ENCODE measurements at regions not wholly inside any gene's neighbourhood (a gene's known extent, or its start where the extent isn't known, plus 50 kb on each side); places are given as distances from the start of the nearest gene placed in this dataset.
A peak's percentile ranks its signal among the peaks of the same experiment; 100 is the strongest.
"Not testable (repeated sequence)": the region's sequence is repeated elsewhere in the genome, so short reads cannot be mapped to it uniquely, and the experiment has no call there.

DNA sequence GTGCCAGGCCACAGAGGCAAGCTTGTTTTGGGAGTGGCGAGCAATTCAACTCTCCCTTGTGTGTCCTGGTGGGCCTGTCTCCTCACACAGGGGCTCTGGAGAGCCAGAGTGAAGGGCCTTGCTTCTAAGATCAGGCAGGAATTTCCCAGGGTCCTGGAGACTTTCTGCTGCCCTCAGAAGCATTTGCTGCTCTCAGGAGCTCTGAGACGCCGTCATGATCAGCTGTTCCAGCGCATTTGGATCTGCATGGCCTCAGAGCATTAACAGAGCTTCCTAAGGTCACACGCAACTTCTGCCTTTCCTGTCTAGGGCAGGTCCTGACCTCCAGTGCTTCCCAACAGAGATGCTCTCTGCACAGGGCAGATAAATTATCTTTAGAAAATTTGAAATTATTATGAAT is 52.2 kb upstream of the C10orf90 start:
- DNase-seq (ENCODE audit: low spot score) = no peak

GRCh38 chr10:126723226-126723625 is 52.7 kb upstream of the C10orf90 start:
- DNase-seq (ENCODE audit: low spot score) = no peak

- DNase-seq (ENCODE audit: low spot score) = no peak
Observed at GRCh38 chr10:126729314-126729870, 58.9 kb upstream of the C10orf90 start.

DNA sequence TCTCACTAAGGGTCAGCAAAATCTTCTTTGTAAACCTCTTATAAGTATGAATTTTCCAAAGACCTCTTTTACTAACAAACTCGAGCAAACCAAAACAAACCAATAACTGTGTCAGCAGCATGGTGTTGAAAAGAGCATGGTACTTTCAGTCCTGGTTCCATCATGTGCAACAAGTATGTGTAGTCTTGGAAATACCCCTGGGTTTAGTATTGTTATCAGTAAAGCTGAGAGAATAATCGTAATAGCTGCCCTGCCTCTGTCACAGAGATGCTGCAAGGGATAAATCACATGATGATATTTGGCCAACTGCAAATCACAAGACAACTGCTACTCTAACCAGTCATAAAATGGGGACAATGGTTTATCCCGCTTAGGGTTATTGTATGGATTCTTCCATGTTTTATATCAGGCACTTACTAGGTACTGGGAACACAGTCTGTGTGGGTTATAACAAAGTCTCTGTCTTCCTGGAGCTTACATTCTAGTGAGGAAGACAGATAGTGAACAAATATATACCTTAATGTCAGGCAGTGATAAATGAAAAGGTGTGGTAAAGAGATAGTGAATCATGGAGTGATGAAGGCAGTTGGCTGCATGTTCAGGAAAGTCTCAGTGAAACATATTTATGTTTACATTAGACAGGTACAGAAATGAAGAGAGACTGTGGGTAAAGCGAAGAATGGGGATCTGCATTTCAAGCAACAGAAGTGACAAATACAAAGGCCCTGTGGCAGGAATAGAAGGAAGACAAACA is 60.5 kb upstream of the C10orf90 start:
- no peak for DNase-seq (ENCODE audit: low spot score)

GRCh38 chr10:126731610-126731990 is 61.1 kb upstream of the C10orf90 start:
- DNase-seq (ENCODE audit: low spot score) = no peak

DNA sequence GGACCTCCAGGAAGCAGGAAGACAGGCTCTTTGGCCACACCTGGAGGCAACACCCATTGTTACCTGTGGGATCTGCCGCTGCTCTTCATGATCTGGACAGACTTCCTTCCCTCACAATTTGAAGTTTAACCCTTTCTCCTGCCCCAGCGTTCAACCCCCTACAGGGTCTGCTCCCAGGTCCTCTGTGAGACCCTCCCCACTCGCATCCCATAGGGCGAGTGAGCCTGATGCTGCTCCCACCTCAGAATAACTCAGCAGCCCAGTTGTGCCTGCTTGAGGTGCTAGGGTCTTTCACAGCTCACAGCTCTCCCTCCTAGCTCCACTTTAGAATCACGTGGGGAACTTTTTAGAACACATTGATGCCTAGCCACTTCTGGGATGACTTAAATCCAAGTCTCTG is 61.8 kb upstream of the C10orf90 start:
- no peak for DNase-seq (ENCODE audit: low spot score)

- no peak for DNase-seq (ENCODE audit: low spot score)
Observed at GRCh38 chr10:126732868-126733267, 62.4 kb upstream of the C10orf90 start.

- DNase-seq (ENCODE audit: low spot score) = no peak
Observed at GRCh38 chr10:126734015-126734414, 63.5 kb upstream of the C10orf90 start.

- DNase-seq (ENCODE audit: low spot score) = no peak
Observed at GRCh38 chr10:126734967-126735366, 64.5 kb upstream of the C10orf90 start.

GRCh38 chr10:126736142-126736541 is 65.6 kb upstream of the C10orf90 start:
- no peak for DNase-seq (ENCODE audit: low spot score)

GRCh38 chr10:126736727-126737126 is 66.2 kb upstream of the C10orf90 start:
- DNase-seq (ENCODE audit: low spot score) = no peak

GRCh38 chr10:126738001-126738400 is 67.5 kb upstream of the C10orf90 start:
- no peak for DNase-seq (ENCODE audit: low spot score)

DNA sequence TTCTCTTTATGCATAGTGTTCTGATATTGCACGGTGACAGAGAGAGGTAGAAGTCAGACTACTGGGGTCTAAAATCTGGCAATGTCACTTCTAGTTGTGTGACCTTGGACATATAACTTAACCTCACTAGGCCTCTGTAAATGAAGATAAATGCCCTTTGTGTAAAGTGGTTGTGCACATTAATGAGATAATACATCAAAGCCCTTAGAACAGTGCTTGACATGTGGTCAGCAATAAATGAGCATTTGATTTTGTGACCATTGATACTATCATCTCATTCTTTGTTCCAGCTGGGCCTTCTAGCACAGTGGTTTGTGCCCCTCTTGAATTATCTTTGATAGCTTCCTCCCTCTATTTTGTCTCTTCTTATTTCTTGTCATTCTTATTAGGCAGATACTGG is 74.1 kb upstream of the C10orf90 start:
- no peak for DNase-seq (ENCODE audit: low spot score)

GRCh38 chr10:126749015-126749655 is 78.6 kb upstream of the C10orf90 start:
- DNase-seq (ENCODE audit: low spot score) = peak; percentile 29

DNA sequence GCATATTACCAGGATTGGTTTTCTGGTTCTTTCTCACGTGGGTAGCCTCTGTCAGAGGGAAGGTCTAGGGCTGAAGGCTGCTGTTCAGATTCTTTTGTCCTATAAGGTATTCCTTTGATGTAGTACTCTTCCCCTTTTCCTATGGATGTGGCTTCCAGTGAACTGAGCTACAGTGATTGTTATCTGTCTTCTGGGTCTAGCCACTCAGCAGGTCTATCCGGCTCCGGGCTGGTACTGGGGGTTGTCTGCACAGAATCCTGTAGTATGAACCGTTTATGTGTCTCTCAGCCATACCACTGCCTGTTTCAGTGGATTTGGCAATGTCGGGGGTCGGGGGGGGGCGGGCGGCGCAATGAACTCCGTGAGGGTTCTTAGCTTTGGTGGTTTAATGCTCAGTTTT is 84.5 kb upstream of the C10orf90 start:
- DNase-seq (ENCODE audit: low spot score) = no peak

GRCh38 chr10:126758867-126759266 is 88.4 kb upstream of the C10orf90 start:
- no peak for DNase-seq (ENCODE audit: low spot score)

DNA sequence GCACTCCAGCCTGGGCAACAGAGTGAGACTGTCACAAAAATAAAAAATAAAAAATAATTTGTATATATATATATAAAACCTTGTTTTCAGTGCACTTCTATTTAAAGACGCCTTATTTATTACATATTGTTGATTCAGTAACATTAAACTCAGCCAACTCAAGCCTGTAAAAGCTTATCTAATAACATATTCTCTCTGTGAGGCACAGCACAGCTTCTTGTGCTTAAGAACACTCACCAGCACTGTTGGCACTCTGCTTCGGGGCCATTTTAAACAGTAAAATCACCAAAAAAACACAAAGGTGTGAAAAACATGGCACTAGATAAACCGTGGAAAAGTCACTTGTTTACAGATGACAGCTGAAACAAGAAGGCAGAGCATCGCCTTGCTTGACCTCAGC is 89.0 kb upstream of the C10orf90 start:
- DNase-seq (ENCODE audit: low spot score) = no peak

- not testable (repeated sequence) for DNase-seq (ENCODE audit: low spot score)
Observed at GRCh38 chr10:126766646-126767045, 96.2 kb upstream of the C10orf90 start.

DNA sequence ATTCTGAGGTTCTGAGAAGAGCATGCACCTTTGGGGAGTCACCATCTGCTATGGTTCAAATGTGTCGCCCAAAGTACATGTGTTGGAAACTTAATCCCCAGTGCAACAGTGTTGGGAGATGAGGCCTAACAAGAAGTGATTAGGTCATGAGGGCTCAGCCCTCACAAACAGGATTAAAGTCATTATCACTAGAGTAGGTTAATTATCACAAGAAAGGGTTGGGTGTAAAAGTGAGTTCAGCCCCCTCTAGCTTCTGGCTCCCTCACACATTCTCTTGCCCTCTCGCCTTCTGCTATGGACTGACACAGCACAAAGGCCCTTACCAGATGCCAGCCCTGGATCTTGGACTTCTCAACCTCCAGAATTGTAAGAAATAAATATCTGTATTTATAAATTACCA is 100.3 kb upstream of the C10orf90 start:
- no peak for DNase-seq (ENCODE audit: low spot score)

DNA sequence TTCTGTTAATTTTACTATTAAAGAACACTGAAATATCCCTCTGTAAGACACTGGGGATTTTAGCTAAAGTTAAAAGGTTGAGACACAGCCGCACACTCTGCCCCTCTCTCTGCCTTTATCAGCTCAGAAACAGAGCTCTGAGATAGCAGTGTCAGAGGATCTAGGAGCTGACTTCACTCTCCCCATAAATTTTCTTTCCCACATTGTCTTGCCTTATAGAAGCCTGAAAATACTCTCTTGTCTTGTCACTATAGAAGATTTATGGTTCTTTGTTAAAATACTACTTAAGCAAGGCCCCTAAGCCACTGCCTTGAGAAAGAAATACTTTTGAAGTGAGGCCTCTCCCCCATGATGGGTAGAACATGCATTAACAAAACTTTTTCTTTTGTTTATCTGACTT is 105.7 kb upstream of the C10orf90 start:
- DNase-seq (ENCODE audit: low spot score) = no peak

- DNase-seq (ENCODE audit: low spot score) = no peak
Observed at GRCh38 chr10:126777714-126778113, 107.2 kb upstream of the C10orf90 start.

DNA sequence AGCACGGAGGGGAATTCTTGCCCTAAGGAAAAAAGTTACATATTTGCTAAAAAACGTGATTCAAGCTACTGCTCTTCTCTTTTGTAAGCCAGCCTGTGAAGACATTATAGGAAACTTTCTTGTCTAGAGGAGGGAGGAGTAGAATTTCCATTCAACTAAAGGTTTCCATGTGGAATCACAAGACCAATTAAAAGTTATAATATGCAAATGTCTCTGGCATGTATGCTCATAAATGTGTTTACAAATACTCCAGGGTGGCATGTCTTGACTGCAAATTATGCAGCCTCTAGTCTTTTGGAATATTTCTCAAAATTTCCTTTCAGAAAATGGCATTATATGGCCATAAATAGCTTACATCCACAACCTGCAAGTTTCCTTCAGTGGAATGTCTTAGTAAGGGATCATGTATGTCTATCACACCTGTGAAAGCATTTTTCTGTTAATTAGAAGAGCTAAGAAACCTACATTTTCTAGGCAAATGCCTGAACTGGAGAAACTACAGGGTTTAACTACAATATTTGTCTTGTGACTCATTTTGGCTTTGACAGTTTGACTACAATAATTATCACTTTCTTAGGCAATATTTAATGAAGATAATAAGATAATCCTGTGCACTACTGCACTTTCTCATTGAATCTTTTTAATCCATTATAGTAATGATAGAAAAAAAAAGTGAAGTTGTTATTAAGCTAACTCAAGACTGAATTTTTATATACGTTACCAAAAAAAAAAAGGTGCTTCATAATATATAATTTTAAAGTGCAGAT is 111.1 kb upstream of the C10orf90 start:
- DNase-seq (ENCODE audit: low spot score) = no peak
